ENCODE measurements at regions not wholly inside any gene's neighbourhood (a gene's known extent, or its start where the extent isn't known, plus 50 kb on each side); places are given as distances from the start of the nearest gene placed in this dataset.

DNA sequence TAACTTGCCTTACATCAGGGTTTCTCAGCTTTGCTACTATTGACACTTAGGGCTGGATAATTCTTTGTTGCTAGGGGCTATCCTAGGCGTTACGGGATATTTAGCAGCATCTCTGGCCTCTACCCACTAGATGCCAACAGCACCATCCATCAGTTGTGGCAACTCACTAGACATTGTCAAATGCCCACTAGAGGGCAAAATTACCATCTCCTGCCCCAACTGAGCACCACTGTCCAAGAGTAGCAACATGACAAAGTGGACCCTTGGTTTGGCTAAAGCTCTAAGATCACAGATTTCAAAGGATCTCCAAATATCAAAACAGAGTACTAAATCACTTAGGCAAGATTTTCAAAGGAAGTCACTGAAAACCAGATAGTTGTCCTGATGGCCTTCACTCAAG, 251.7 kb upstream of the TBX3 start:
- peak; percentile 27 for DNase-seq (ENCODE audit: low read depth)

DNA sequence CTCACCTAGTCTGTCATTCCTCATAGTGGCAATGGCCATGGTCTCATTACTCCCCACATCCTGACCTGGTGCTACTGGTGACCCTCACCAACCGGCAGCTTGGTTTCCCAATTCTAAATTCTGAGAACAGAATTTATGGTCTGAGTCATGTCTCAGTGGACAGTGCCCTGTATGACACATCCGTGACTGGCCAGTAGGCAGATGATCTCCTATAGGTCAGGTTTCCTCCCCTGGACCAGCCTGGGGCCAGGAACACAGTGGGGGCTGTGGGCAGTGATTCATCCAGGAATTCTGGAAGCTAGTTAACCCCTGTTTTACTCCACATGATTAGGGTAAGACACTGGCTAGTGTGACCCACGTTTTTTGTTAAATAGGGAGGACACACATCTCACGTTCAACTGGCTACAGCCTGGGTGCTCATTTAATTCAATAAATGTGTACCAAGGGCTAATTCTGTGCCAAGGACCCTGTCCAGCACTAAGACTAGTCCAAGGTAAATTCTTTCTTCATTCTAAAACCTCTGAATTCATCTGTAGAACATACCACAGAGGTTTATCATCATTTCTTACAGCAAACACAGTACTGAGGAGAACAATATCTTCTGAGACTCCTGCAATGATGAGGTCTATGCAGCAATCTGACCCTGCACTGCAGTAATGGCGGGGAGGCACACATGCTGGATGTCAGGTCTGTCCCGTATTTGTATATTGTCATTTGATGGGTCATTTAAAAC, 249.6 kb upstream of the TBX3 start:
- DNase-seq (ENCODE audit: low read depth) = no peak

DNA sequence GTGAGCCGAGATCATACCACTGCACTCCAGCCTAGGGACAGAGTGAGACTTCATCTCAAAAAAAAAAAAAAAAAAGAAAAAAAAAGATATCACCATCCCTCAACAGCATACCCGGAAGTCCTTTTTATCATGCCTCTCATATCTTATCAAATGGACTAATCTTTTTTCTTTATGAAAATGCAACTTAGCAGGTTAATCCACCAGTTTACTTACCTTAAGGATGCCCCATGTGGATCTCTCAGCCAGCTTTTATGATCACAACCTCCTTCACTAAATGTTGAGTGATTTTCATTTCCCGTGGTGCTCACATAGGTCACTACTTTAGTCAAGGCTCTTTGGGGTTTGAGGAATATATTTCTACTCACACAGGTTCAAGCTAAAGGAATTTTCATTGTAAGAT, 248.8 kb upstream of the TBX3 start:
- DNase-seq (ENCODE audit: low read depth) = no peak

DNA sequence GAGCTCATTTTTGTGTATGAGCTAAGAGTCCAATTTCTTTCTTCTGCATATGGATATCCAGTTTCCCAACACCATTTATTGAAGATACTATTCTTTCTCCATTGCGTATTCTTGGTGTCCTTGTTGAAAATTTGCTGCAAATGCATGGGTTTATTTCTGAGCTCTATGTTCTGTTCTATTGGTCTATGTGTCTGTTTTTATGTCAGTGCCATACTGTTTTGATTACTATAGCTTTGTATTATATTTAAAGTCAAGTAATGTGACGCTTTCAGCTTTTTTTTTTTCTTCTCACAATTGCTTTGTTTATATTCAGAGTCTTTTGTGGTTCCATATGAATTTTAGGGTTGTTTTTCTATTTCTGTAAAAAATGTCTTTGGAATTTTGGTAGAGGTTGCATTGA, 247.1 kb upstream of the TBX3 start:
- no peak for DNase-seq (ENCODE audit: low read depth)

DNA sequence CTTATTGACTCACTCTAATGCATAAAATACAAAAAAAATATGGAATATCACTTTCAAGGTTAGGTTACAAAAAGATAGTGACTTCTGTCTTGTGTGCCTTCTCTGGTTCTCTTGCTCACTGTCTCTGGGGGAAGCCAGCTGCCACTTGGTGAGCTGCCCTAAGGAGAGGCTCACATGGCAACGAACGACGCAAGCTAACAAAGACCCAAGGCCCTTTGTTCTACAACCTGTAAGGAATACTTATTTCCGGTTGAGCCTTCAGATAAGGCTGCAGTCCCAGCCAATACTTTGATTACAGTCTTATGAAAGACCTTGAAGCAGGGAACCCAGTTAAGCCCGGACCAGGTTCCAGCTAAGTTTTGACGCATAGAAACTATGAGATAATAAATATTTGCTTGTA, 242.4 kb upstream of the TBX3 start:
- no peak for DNase-seq (ENCODE audit: low read depth)

DNA sequence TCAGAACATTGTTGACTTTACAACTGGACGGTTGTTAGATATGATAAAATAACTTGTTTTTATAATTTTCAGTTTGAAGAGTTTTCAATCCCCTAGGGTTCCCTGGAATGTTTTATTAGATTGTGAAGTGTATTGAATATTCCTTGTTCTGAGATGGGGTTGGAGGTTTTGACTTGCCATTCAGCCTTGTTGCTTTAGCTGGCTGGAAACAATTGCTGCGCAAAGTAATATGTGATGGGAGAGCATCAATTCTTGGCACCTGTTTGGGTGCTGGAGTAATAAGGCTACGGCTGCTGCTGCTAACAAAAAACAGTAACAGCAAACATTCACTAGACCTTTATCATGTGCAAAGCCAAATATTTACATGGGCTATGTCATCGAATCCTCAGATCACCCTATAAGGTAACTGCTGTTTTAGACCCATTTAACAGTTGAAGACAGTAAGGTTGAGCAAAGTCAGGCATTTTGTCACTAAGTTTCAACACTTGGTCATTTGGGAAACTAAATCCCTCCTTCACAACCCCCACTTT, 241.0 kb upstream of the TBX3 start:
- DNase-seq (ENCODE audit: low read depth) = no peak

DNA sequence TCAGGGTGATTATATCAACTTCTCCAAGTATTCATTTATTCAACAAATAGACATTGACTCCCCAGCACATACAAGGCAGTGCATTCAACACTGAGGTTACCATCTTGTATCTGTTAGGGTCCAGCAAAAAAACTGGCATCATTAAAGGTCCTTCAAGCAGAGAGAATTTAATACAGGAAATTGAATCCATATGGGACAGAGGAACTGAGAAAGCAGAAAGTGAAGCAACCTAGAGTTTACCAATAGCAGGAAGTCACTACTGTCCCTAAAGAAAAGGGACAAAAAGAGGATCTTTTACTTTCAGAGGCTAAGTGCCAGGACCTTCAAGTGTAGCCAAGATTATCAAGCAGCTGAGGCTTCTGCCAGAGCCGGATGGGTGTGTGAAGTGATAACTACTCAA, 237.8 kb upstream of the TBX3 start:
- no peak for DNase-seq (ENCODE audit: low read depth)

DNA sequence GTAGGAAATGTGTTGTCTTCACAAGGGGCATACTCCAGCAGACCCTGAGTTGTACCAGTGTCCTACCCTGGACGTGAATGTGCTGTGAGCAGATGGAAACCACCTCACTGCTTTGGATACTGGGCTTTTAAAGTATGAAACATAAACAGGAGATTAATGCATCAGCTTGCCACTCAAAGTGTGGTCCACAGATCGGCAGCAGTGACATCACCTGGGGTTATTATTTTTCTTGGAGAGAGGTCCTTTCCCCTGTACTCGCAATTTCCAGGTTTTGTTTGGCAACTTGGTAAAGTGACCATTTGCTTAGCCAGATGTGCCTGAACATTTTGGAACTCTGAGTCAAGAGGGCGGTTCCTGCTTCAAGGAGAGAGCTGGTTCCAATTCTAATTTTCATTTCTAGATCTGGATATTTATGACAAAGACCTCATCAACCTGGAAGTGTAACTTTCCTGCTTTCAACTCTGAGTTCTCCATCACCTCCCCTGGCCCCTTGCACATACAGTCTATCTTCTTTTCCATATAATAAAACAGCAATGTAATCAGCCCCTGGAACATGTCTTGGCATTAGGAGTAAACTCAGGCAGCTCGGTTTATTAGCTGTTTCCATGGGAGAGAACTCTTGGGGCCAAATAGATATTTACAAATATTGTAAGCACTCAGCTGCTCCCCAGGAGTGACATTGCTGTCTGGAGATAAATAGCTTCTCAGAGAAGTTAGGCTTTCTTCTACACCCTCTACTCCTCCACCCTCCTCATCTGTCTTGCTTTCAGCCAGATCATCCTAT, 237.0 kb upstream of the TBX3 start:
- DNase-seq (ENCODE audit: low read depth) = no peak

DNA sequence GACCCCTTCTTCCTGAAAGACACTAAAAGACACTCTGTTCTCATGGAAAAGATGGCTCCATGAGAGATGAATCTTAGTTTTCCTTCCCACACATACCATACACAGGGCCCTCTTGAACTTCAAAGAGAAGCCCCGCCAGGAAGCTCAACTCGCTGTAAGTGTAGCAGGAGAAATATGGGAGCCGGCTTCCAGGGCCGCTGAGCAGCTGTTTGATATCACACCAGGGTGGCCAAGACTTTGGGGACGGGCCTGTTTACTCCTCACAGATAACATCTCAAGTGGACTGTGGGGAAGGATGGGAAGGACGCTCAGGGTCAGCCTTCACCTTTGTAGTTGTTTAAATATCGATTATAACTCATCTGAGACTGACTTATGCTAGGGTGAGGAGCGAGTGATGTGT, 235.5 kb upstream of the TBX3 start:
- DNase-seq (ENCODE audit: low read depth) = no peak

DNA sequence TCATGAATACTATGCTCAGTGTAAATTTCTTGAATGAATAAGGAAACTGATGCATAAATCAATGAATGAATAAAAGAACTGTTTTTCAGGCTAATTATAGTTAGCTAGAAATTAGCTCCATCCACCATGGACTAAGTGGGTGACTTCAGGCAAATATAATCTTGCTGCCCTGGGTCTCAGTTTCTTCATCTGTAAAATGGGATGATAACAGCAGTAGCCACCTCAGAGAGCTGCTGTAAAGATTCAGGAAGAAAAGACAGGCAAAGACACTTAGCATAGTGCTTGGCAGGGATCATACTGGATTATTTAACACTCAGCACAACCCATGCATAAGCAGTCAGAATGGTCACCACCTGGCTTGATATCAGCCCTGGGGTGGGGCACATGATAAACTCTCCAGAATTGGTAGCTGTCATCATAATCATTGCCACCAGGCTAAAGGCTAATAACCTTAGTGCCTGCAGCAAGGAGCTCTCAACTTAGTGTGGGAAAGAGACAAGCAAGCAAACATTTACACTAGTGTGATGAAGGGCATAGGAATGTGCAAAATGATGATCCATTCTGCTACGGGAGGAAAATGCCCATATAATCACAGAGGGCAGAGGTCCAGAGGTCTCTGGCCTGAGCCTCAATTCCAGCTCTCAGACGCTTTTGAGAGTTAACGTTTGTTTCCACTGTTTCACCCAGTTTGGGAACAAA, 234.7 kb upstream of the TBX3 start:
- no peak for DNase-seq (ENCODE audit: low read depth)

DNA sequence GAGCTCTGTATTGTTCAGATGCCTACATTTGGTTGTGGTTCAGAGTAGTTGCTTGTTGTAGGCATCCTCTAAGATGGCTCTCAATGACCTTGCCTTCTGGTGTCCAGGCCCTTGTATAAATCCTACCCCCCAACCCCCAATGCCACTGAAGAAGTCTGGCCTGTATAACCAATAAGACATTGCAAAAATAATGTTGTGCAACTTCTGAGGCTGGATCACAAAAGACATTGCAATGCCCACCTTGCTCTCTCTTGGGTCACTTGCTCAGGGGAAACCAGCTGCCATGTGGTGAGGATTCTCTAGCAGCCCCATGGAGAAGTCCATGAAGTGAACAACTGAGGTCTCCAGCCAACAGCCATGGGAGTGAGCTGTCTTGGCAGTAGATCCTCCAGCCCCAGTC, 234.0 kb upstream of the TBX3 start:
- DNase-seq (ENCODE audit: low read depth) = no peak

DNA sequence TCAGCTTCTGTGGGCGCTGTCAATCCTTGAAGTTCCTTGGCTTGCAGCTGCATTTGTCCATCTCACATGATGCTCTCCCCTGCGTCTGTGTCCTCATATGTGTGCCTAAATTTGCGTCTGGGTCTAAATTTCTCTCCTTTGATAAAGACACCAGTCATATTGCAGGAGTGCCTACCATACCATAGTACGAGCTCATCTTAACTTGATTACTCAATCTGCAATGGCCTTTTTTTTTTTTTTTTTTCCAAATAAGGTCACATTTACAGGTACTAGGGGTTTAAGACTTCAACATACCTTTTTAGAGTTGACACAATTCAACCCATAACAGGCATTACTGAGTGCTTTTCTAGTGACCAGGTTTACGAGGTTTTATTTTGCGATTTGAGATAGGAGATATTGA, 233.3 kb upstream of the TBX3 start:
- DNase-seq (ENCODE audit: low read depth) = no peak

DNA sequence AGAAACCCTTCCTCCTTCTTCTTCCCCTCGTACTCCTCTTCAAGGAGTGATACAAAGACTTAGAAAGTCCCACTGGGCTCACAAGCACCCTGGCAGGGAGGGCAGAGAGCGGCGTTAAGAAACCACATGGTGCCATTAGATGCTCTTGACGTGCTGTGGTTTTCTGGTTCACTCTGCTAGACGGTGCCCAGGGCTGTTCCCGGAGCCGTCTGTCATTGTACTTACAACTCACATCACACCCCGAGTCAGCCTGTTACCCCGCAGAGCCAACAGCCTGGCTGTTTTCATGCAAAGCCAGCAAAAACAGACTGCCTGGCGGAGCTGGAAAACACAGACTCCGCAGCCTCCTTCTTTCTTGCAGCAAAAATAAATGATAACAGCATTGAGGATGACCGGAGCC, 232.6 kb upstream of the TBX3 start:
- no peak for DNase-seq (ENCODE audit: low read depth)

DNA sequence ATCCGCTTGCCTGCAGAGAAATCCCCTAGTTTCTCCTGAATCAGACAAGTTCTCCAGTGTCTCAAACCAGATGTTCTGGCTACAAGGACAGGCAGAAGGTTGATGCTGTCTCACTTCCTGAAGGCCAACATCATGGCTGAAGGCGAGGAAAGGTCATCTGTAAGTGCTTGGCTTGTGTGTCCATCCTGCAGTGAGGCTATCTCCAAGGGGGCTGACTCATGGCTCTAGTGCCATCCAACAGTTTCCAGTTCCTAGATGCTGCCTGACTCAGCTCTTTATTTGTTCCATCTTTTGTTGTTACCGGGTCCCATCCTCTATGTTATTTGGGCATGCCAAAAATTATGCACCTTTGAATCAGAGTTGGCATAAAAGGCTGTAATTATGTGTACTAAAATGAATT, 232.1 kb upstream of the TBX3 start:
- DNase-seq (ENCODE audit: low read depth) = no peak

DNA sequence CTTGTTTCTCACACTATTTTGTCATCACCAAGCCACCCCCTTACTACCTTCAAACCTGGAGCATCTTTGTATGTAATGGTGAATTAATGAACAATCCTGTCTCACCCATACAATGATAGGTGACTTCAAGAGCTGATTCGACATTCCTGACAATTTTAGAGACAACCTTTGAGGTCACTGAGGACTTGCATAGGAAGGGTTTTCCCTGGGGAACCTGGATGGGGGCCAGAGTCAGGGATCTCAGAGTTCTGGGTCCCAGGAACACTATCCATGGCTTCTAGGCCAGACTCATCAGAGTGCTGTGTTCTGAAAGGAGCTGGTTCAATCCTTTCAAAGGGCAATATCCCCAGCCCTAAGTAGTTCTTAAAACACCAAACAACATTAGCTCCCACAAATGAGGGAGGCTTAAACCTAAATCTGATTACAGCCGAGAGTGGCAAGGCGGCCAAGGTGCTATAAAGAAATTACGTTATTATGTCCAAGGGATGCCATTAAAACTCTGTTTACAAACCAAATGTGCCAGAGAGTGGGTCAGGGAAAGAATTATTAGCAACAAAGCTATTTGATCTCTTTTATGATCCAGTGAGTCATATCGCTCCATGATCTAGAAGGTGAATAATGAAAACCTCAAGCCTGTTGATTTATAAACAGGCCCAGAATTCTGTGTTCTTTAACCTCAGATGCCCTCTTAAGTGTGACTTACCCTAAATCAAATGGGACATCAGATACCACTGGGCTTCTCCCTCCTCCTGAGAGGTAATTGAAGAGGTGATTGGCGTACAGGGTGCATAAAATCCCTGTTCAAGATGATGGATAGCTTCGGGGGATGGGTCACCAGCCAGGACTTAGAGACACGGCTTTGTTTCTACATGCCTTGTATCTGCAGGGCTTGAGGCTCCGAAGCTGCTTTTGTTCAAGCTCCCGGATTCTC, 230.2 kb upstream of the TBX3 start:
- DNase-seq (ENCODE audit: low read depth) = no peak

DNA sequence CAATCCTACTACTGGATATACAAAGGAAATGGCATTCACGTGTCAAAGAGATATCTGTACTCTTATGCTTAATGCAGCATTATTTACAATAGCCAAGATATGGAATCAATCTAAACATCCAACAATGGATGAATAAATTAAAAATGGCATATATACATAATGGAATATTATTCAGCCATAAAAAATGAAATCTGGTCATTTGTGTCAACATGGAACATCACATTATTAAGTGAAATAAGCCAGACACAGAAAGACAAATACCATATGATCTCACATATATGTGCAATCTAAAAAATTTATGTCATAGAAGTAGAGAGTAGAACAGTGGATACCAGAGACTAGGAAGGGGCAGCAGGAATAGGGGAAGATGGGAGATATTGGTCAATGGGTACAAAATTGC, 228.8 kb upstream of the TBX3 start:
- no peak for DNase-seq (ENCODE audit: low read depth)

DNA sequence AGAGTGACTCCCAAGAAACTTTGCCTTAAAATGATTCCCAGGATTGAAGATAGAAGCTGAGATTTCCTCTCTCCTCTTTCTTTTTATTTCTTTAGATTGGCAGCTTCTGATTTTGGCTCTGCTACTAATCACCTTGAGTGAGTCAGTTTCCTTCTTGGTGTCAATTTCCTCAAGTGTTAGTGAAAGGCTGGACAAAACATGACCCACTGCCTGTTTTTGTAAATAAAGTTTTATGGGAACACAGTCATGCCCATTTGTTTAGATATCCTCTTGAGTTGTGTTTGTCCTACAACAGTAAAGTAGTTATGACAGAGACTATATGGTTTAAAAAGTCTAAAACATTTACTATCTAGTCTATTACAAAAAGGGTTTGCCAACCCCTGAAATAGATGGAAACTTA, 227.2 kb upstream of the TBX3 start:
- DNase-seq (ENCODE audit: low read depth) = no peak

DNA sequence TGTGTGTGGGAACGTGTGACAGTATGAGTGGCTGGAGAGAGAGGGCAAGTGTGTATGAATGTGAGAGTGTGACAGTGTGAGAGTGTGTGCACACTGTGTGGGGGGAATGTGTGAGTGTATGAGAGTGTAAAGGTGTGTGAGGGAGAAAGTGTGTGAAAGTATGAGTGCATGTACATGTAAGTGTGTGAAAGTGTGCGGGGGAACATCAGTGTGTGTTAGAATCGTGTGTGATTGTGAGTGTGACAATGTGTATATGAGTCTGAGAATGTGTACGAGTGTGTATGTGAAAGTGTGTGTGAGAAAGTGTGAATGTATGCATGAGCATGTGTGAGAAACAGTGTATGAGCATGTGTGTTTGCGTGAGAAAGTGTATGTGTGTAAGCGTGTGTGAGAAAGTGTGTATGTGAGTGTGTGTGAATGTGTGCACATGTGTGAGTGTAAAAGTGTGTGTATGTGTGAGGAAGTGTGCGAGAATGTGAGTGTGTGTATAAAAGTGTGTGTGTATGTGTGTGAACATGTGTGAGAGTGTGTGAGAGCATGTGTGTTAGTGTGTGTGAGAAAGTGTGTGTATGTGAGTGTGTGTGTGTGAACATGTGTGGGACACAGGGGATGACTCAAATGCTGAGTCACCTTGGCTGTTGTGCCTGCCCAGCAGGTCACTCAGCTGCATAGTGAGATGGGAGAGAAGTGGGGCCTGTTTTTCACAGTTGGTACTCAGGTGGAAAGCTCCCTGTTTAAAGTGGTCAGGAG, 220.5 kb upstream of the TBX3 start:
- no peak for DNase-seq (ENCODE audit: low read depth)

DNA sequence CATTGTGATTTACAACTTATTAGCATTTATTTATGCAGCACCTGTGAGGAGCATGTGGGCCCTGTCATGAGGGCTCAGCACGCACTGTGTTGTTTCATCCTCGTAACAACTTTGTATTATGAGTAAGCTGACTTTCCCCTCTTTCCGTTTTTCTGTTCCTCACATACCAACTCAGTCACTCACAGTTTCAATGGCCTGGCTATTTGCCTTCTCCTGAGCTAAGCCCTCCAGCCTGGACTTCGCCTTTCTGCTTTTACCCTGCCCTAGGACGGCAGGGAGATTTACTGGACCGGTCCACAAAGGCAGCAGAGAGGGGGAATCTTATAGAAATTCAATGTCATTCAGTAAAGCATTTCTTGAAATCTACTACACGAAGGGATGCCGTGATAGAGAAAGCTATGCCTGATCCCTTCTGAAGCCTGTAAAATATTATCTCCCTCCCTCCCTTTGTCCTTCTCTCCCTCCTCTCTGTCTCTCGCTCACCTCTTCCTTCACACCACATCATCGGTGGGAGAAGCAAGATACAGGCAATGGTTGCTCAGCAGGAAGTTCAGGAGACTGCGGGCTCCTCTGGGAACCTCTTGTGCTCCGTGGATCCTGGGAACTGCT, 219.2 kb upstream of the TBX3 start:
- DNase-seq (ENCODE audit: low read depth) = no peak

DNA sequence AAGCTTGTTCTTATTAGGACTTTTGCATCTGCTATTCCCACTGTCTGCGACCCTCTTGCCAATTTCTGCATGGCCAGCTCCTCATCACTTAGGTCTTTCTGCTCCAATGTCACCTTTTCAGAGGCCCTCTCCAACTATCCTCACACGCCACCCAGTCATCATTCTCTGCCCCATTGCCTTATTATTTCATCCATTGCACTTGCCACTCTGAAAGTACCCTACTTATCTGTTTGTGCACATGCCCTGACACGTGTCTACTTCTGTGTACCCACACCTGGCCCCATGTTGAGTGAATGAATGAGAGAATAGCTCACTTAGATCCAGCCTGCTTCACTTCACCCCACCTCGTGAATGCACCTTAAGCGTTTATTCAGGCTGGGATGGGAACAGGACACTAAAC, 218.7 kb upstream of the TBX3 start:
- DNase-seq (ENCODE audit: low read depth) = no peak

DNA sequence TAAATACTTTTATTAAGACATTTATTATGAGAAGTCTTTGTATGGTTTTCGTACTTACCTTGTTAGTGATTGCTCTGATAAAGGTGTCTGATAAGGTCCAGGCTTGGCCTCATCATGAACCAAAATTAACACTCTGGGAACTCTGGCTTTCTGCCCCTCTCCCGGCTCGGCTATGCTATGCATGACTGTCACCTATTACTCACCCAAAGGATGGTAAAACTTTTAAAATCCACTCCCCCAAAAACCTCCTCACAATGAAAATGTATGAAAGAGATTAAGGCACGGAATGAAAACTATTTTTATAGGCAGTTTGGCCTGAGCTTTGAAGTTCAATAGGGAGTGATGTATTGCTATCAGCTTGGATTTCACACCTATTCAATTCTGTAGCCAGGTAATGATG, 217.3 kb upstream of the TBX3 start:
- DNase-seq (ENCODE audit: low read depth) = no peak

Data from CMK (cell line).